MM.1S (cell line): ENCODE measurements at regions not wholly inside any gene's neighbourhood (a gene's known extent, or its start where the extent isn't known, plus 50 kb on each side); places are given as distances from the start of the nearest gene placed in this dataset.

Source experiments
- DNase-seq: peaks from one replicate; pipeline ENCODE4 v3.0.0-alpha.2; 2015
- H2AFZ ChIP-seq: fragments of 300-600 bp; sonication (generic); 2 replicates; pipeline ENCODE4 v1.6.0; 2016; ENCODE audit warnings: antibody characterized with exemption, low read length
- H3F3A ChIP-seq: fragments of 300-600 bp; sonication (generic); 2 replicates; pipeline ENCODE4 v1.6.1; 2016; ENCODE audit warnings: mild to moderate bottlenecking, antibody characterized with exemption, low read length, moderate library complexity, mixed read lengths; ENCODE audit not compliant: insufficient read depth
- H3K27ac ChIP-seq: fragments of 300-600 bp; sonication (generic); 2 replicates; pipeline ENCODE4 v1.5.1; 2016; ENCODE audit warnings: mild to moderate bottlenecking, low read length
- H3K27me3 ChIP-seq: fragments of 300-600 bp; sonication (generic); replicated peaks from 2 replicates; pipeline ENCODE4 v1.6.0; 2016; ENCODE audit warnings: low read length; ENCODE audit not compliant: insufficient read depth
- H3K36me3 ChIP-seq: fragments of 300-600 bp; sonication (generic); replicated peaks from 2 replicates; pipeline ENCODE4 v1.6.1; 2016; ENCODE audit warnings: mild to moderate bottlenecking, low read length, mixed read lengths; ENCODE audit not compliant: insufficient read depth
- H3K4me1 ChIP-seq: fragments of 300-600 bp; sonication (generic); 2 replicates; pipeline ENCODE4 v1.6.1; 2016; ENCODE audit warnings: low read length, mixed read lengths
- H3K4me2 ChIP-seq: fragments of 300-600 bp; sonication (generic); 2 replicates; pipeline ENCODE4 v1.6.0; 2016; ENCODE audit warnings: low read depth, low read length
- H3K4me3 ChIP-seq: fragments of 300-600 bp; sonication (generic); 2 replicates; pipeline ENCODE4 v1.5.1; 2016; ENCODE audit warnings: low read length, mixed read lengths
- H3K79me2 ChIP-seq: fragments of 300-600 bp; sonication (generic); 2 replicates; pipeline ENCODE4 v1.6.1; 2016; ENCODE audit warnings: mixed run types, low read length, mixed read lengths
- H3K9ac ChIP-seq: fragments of 300-600 bp; sonication (generic); 2 replicates; pipeline ENCODE4 v1.6.1; 2016; ENCODE audit warnings: low read length, mixed read lengths
- H3K9me2 ChIP-seq: fragments of 300-600 bp; sonication (generic); replicated peaks from 2 replicates; pipeline ENCODE4 v1.6.1; 2016; ENCODE audit warnings: mild to moderate bottlenecking, low read length, mixed read lengths; ENCODE audit not compliant: insufficient read depth
- H3K9me3 ChIP-seq: fragments of 300-600 bp; sonication (generic); replicated peaks from 2 replicates; pipeline ENCODE4 v1.6.1; 2016; ENCODE audit warnings: mild to moderate bottlenecking, low read length, mixed read lengths; ENCODE audit not compliant: insufficient read depth
- H4K20me1 ChIP-seq: fragments of 300-600 bp; sonication (generic); 2 replicates; pipeline ENCODE4 v1.6.1; 2016; ENCODE audit warnings: mild to moderate bottlenecking, low read length, moderate library complexity, mixed read lengths; ENCODE audit not compliant: insufficient read depth
- EZH2 ChIP-seq: fragments of 300-600 bp; sonication (generic); optimal IDR thresholded peaks from 2 replicates; pipeline ENCODE3; 2017; ENCODE audit warnings: low read depth, mild to moderate bottlenecking, antibody characterized with exemption, low read length, mixed read lengths
- EZH2phosphoT487 ChIP-seq: fragments of 300-600 bp; sonication (generic); IDR thresholded peaks from 2 replicates; pipeline ENCODE4 v1.6.1; 2018; ENCODE audit warnings: antibody characterized with exemption, low read length
- TF ChIP-seq, protein P1 (sequence below): fragments of 300-600 bp; sonication (generic); IDR thresholded peaks from 2 replicates; pipeline ENCODE4 v1.5.1; 2016; ENCODE audit warnings: antibody characterized with exemption, low read length, mixed read lengths

- no peak overlapping the region for H2AFZ ChIP-seq
- H3K4me3 ChIP-seq, result no peak overlapping the region
- H3K27me3 ChIP-seq, result no peaks in the 10 kb centered on the region
- H3K27ac ChIP-seq, result no peak overlapping the region
- no peak overlapping the region for H3K9ac ChIP-seq
- H3K9me2 ChIP-seq, result no peaks in the 10 kb centered on the region
- DNase-seq, result no peak
- no peak for TF ChIP-seq EZH2
- TF ChIP-seq, protein P1, sequence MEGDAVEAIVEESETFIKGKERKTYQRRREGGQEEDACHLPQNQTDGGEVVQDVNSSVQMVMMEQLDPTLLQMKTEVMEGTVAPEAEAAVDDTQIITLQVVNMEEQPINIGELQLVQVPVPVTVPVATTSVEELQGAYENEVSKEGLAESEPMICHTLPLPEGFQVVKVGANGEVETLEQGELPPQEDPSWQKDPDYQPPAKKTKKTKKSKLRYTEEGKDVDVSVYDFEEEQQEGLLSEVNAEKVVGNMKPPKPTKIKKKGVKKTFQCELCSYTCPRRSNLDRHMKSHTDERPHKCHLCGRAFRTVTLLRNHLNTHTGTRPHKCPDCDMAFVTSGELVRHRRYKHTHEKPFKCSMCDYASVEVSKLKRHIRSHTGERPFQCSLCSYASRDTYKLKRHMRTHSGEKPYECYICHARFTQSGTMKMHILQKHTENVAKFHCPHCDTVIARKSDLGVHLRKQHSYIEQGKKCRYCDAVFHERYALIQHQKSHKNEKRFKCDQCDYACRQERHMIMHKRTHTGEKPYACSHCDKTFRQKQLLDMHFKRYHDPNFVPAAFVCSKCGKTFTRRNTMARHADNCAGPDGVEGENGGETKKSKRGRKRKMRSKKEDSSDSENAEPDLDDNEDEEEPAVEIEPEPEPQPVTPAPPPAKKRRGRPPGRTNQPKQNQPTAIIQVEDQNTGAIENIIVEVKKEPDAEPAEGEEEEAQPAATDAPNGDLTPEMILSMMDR, result no peak
- TF ChIP-seq EZH2phosphoT487, result no peak
- no peaks in the 10 kb centered on the region for H3K36me3 ChIP-seq
- H3K4me1 ChIP-seq, result no peaks in the 10 kb centered on the region
- H3K4me2 ChIP-seq, result no peak overlapping the region
- H3K79me2 ChIP-seq, result no peaks in the 10 kb centered on the region
- no peaks in the 10 kb centered on the region for H3K9me3 ChIP-seq
- H3F3A ChIP-seq, result no peaks in the 10 kb centered on the region
- no peaks in the 10 kb centered on the region for H4K20me1 ChIP-seq
Observed at GRCh38 chr16:25633549-25633948, 58.2 kb upstream of the HS3ST4 start.

GRCh38 chr16:25628766-25629165 is 63.0 kb upstream of the HS3ST4 start:
- H3K4me3 ChIP-seq, result no peak overlapping the region
- H3K9ac ChIP-seq, result no peak overlapping the region
- H3K9me2 ChIP-seq, result no peaks in the 10 kb centered on the region
- H3K4me2 ChIP-seq, result no peak overlapping the region
- H3F3A ChIP-seq, result no peaks in the 10 kb centered on the region
- H3K27ac ChIP-seq, result no peak overlapping the region
- H3K36me3 ChIP-seq, result no peaks in the 10 kb centered on the region
- H3K79me2 ChIP-seq, result no peaks in the 10 kb centered on the region
- H3K27me3 ChIP-seq, result no peaks in the 10 kb centered on the region
- no peaks in the 10 kb centered on the region for H3K9me3 ChIP-seq
- DNase-seq, result no peak
- H4K20me1 ChIP-seq, result no peaks in the 10 kb centered on the region
- no peaks in the 10 kb centered on the region for H3K4me1 ChIP-seq
- TF ChIP-seq EZH2phosphoT487 (no peak), EZH2 (no peak)
- TF ChIP-seq, protein P1, result no peak
- no peak overlapping the region for H2AFZ ChIP-seq

GRCh38 chr16:25627641-25628040 is 64.1 kb upstream of the HS3ST4 start:
- no peaks in the 10 kb centered on the region for H4K20me1 ChIP-seq
- no peaks in the 10 kb centered on the region for H3F3A ChIP-seq
- H3K9ac ChIP-seq, result no peak overlapping the region
- H3K4me3 ChIP-seq, result no peak overlapping the region
- H3K9me2 ChIP-seq, result no peaks in the 10 kb centered on the region
- no peak for DNase-seq
- no peaks in the 10 kb centered on the region for H3K79me2 ChIP-seq
- H3K9me3 ChIP-seq, result no peaks in the 10 kb centered on the region
- no peak overlapping the region for H3K27ac ChIP-seq
- no peaks in the 10 kb centered on the region for H3K4me1 ChIP-seq
- H3K4me2 ChIP-seq, result no peak overlapping the region
- no peaks in the 10 kb centered on the region for H3K36me3 ChIP-seq
- H3K27me3 ChIP-seq, result no peaks in the 10 kb centered on the region
- TF ChIP-seq EZH2 (no peak), EZH2phosphoT487 (no peak)
- TF ChIP-seq, protein P1, result no peak
- no peak overlapping the region for H2AFZ ChIP-seq
